Right lung (tissue), 2 donors: ENCODE measurements at regions not wholly inside any gene's neighbourhood (a gene's known extent, or its start where the extent isn't known, plus 50 kb on each side); places are given as distances from the start of the nearest gene placed in this dataset.
"Not testable (repeated sequence)": the region's sequence is repeated elsewhere in the genome, so short reads cannot be mapped to it uniquely, and the experiment has no call there.

Experiments used
- DNase-seq, 2 donors: peaks; one replicate each; pipeline ENCODE4 v3.0.0-alpha.2; 2013

DNA sequence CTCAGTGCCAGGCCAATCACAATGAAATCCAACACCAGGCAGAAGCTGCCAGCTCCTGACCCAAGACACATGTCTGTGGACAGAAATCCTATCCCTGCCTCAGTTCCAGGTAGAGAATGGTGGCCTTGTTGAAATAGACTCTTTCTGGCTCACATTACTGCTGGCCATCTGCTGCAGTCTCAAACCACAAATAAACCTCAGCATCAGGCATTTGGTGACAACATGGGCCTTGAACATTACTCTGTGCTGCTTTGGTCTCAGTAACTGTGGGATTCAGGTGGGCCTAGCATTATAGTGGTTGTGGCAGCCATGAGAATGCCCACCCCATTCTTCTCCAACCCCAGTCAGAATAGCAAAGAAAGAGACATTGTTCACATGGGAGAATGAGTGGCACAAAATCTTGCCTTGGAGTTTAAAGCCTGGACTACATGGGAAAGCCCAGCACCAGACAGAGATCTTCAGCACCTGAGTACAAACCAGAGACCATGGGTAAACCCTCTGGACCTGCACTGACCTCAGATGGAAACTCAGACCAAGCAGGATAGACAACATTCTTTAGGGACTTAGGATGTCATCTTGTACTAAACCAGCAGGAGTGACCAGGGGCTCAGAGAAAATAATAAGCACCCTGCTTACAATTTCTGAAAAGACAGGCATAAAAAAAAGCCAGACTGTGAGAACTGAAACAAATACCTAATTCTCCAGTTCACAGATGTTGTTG is 50.4 kb upstream of the TRAM1L1 start:
- DNase-seq: no peak

DNA sequence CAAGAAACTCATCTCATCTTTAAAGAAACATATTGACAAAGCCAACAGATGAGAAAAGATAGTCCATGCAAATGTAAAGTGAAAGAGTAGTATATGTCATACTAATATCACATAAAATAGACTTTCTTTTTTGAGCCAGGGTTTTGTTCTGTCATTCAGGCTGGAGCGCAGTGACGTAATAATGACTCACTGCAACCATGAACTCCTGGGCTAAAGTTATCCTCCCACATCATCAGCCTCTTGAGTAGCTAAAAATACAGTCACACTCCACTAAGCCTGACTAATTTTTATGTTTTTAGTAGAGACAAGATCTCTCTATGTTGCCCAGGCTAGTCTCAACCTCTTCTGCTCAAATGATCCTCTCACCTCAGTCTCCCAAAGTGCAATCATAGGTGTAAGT is 51.8 kb upstream of the TRAM1L1 start:
- no peak for DNase-seq

DNA sequence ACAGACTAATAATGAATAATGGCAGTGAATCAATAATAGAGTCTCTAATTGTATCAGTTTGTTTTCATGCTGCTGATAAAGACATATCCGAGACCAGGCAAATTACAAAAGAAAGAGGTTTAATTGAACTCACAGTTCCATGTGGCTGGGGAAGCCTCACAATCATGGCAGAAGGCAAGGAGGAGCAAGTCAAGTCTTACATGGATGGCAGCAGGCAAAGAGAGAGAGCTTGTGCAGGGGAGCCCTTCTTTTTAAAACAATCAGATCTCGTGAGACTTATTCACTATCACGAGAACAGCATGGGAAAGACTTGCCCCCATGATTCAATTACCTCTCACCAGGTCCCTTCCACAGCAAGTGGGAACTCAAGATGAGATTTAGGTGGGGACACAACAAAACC is 53.4 kb upstream of the TRAM1L1 start:
- DNase-seq: not testable (repeated sequence)

DNA sequence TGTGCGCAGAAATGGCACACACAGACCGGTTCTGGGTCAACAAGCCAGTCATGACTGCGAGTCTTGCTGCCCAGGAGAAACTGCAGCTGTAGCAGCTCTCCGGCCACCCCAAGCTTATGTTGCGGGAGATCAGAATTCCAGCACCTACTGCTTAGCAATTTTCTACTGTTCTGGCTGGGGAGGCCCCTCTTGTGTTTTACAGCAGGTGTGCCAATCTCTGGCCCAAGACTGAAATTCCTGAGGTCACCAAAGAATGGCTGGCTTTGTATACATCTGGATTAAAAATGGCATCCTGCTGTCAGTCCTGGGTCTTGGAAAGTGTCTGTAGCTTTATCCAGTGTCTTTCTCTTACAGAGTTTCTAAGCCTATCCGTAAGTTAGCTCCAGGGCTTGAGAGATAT is 68.9 kb upstream of the TRAM1L1 start:
- no peak for DNase-seq

DNA sequence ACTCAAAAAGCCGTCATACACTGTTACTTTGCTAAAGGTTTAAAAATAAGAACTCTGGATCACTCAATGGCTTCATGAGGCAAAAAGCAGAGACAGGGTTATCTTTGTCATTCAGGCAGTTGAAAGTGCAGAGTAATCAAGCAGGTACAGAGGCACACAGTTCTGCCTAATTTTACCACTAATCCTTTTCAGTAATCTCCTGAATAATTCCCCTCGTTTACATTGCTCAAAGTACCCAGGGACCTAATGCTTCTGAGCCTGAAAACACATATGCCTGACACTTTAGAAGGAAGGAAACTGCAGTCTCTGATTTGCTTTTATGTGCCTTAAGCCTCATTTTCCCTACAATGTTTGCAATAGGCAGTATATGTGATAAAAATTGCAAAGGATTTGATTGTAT is 71.4 kb upstream of the TRAM1L1 start:
- DNase-seq: no peak

- no peak for DNase-seq
These were observed 72.0 kb upstream of the TRAM1L1 start for GRCh38 chr4:117157360-117157759.

GRCh38 chr4:117162976-117163375 is 77.6 kb upstream of the TRAM1L1 start:
- no peak for DNase-seq

DNA sequence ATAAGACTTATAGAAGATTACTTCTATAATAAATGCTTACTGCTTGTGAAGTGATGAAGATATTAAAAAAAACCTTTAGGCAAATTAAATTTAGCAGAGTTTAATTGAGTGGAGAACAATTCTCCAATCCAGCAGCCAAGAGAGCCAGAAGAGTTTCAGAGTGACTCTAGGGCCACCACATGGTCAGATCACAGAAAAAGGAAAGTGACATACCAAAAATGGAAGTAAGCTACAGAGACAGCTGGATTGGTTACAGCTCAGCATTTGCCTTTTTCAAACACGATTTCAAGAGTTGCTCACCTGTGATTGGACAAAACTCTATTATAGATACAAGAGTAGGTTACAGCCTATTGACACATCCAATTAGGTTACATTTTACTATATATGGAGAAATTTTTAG is 79.0 kb upstream of the TRAM1L1 start:
- DNase-seq: no peak

DNA sequence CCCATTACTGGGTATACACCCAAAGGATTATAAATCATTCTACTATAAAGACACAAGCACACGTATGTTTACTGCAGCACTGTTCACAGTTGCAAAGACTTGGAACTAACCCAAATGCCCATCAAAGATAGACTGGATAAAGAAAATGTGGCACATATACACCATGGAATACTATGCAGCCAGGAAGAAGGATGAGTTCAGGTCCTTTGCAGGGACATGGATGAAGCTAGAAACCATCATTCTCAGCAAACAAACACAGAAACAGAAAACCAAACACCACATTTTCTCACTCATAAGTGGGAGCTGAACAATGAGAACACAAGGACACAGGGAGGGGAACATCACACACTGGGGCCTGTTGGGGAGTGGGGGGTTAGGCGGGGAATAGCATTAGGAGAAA is 90.0 kb upstream of the TRAM1L1 start:
- not testable (repeated sequence) for DNase-seq

DNA sequence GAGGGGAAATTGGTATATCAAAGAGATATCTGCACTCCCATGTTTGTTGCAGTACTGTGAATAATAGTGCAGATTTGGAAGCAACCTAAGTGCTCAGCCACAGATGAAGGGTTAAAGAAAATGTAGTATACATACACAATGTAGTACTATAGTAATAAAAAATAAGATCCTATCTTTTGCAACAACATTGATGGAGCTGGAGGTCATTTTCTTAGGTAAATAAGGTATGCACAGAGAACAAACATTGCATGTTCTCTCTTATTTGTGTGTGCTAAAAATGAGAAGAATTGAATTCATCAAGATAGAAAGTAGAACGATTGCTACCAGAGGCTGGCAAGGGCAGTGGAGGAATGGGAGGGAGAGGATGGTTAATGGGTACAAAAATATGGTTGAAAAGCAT is 117.9 kb upstream of the TRAM1L1 start:
- DNase-seq: no peak

DNA sequence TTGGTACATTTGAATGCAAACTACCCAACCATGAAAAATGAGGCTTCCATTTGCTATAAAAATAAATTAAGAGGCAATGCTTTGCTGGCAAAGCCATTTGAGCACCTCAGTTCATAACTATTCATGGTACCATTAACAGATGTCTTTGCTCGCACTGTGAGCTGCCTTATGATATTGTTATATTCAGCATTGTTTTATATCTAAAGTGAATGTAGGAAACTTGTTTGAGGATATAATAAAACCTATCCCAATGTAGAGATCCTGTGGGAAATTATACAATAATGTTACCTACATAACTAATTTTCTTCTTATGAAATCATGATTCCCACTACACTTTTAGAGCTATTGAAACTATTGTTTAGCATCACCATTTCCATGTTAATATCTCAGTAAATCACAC is 125.2 kb upstream of the TRAM1L1 start:
- DNase-seq: no peak

GRCh38 chr4:117224256-117224655 is 138.9 kb upstream of the TRAM1L1 start:
- no peak for DNase-seq

DNA sequence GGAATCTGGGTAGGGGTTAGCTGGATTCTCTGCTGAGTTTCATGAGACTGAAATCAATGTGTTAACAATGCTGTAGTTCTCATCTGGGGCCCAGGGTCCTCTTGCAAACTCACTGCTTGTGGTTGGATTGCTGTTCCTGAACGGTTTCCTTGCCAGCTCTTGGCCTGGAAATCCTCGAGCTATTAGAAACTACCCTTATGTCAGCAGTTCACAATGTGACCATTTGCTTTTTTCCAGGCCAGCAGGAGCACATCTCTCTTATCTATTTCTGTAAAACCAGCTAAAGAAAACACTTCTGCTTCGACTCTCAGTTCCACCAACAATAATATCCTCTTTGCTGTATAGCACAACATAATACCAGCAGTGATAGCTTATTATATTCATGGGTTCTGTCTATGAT is 140.1 kb upstream of the TRAM1L1 start:
- no peak for DNase-seq

DNA sequence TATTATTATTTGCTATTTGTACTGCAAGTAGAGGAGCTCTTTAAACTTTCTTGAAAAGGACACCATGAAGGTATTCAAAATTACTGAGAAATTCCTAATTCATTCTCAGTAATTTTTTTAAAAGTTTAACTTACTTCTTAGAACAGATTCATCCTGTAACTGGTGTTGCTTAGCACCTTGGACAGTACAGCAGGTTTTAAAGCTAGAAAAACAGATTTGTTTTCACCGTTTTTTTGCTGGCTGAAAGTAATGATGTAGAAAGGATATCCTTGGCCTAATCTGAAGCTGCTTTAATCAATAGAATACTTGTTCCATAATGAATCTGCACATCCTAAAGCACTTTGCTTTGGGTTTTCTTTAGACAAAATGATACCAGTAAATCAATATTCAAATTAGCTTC is 142.5 kb upstream of the TRAM1L1 start:
- no peak for DNase-seq

GRCh38 chr4:117239434-117239833 is 154.1 kb upstream of the TRAM1L1 start:
- DNase-seq: no peak

GRCh38 chr4:117249333-117249732 is 164.0 kb upstream of the TRAM1L1 start:
- no peak for DNase-seq

DNA sequence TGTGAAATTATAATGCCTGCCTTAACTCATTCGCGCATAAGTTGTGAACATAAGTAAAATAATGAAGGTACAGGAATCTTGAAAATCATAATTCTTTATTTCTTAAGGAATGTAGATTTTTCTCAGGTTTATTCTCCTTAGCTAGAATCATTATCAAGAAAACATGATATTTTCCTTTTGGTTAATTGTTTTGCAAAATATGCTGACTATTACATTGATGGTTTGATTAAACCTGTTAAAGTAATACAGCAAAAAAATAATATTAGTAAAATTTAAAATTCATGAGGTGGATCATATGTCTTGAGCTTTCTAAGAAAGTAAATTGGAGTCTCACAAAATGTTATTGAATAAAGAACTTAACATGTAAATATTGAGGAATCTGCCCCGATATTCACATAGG is 178.7 kb upstream of the TRAM1L1 start:
- DNase-seq: no peak

DNA sequence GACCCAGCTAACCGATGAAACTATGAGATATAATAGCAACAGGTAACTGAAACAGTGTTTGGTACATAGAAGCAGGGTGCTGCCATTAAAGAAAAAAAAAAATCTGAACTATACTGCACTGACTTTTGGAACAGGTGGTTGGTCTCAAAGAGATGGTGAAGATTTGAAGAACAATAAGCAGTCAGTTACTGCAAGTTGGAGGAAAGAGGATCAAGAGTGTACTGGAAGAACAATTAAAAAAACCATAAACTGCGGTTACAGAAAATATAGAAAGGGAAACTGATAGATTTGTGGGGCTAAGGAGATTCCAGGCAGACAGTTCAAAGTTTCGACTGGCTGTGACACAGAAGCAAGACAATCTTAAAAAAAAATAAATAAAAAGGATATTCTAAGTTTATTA is 181.9 kb upstream of the TRAM1L1 start:
- no peak for DNase-seq

GRCh38 chr4:117284736-117285135 is 199.4 kb upstream of the TRAM1L1 start:
- no peak for DNase-seq

GRCh38 chr4:117293784-117294183 is 208.4 kb upstream of the TRAM1L1 start:
- DNase-seq: no peak

- DNase-seq: no peak
These were observed 216.8 kb upstream of the TRAM1L1 start for GRCh38 chr4:117302226-117302625.

- DNase-seq: no peak
These were observed 225.8 kb upstream of the TRAM1L1 start for GRCh38 chr4:117311215-117311614.

DNA sequence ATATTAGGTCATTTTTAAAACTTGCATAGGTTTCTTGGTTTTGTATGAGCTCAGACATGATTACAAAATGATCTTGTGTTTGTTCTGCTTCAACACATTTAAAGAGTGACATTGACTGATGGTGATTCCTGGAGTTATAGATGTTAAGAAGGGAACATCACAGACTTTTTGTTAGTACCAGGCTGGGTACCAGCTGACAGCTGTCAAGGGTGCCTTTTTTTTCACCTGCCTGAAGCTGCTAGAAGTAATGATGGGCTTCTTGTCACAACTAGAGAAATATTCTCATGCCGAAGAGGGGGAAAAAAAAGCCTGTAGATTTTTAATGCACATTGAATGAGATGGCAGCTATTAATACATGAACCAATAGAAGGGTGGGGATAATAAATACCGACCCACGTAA is 226.6 kb upstream of the TRAM1L1 start:
- DNase-seq: no peak

GRCh38 chr4:117324851-117325491 is 239.6 kb upstream of the TRAM1L1 start:
- no peak for DNase-seq
